ENCODE measurements at regions not wholly inside any gene's neighbourhood (a gene's known extent, or its start where the extent isn't known, plus 50 kb on each side); places are given as distances from the start of the nearest gene placed in this dataset.

- Histone ChIP-seq H3K4me3 (ENCODE audit: low read length) (no peak overlapping the region), H3K4me1 (ENCODE audit: control insufficient read depth, low read depth, low read length) (no peaks in the 10 kb centered on the region), H3K18ac (ENCODE audit: low read length) (no peak overlapping the region), H3K23ac (ENCODE audit: low read length) (no peak overlapping the region), H2BK120ac (ENCODE audit: low read depth, low read length) (no peak overlapping the region), H4K5ac (ENCODE audit: low read length) (no peak overlapping the region), H2BK5ac (ENCODE audit: low read length) (no peak overlapping the region), H3K4me2 (ENCODE audit: low read length) (no peak overlapping the region), H3K4ac (ENCODE audit: low read depth, low read length) (no peak overlapping the region), H3K79me2 (ENCODE audit: control insufficient read depth, insufficient read depth, low read length) (no peaks in the 10 kb centered on the region), H3K27me3 (ENCODE audit: insufficient read depth, low read length, poor library complexity) (no peaks in the 10 kb centered on the region), H3K36me3 (ENCODE audit: control insufficient read depth, insufficient read depth, low read length) (no peaks in the 10 kb centered on the region), H3K56ac (ENCODE audit: low read length) (no peak overlapping the region), H2BK15ac (replicated peaks; ENCODE audit: low read depth) (no peak overlapping the region), H3K9ac (ENCODE audit: low read length) (no peak overlapping the region), H3K27ac (ENCODE audit: low read depth, low read length) (no peak overlapping the region), H2AK5ac (ENCODE audit: low read length) (no peak overlapping the region), H4K8ac (ENCODE audit: low read depth, low read length) (no peak overlapping the region), H3K79me1 (ENCODE audit: low read length) (no peaks in the 10 kb centered on the region)
- no CpG with 5 or more reads among the region's 3 CpGs for WGBS (ENCODE audit: extremely low coverage, insufficient coverage, low lambda C conversion rate)
- no peak for DNase-seq
Observed at GRCh38 chr11:122030286-122030685, 85.7 kb downstream of the BLID start.

- Histone ChIP-seq H3K23ac (ENCODE audit: low read length) (no peak overlapping the region), H4K5ac (ENCODE audit: low read length) (no peak overlapping the region), H4K8ac (ENCODE audit: low read depth, low read length) (no peak overlapping the region), H3K9ac (ENCODE audit: low read length) (no peak overlapping the region), H3K4me2 (ENCODE audit: low read length) (no peak overlapping the region), H3K36me3 (ENCODE audit: control insufficient read depth, insufficient read depth, low read length) (no peaks in the 10 kb centered on the region), H3K27me3 (ENCODE audit: insufficient read depth, low read length, poor library complexity) (no peaks in the 10 kb centered on the region), H3K79me2 (ENCODE audit: control insufficient read depth, insufficient read depth, low read length) (no peaks in the 10 kb centered on the region), H2BK120ac (ENCODE audit: low read depth, low read length) (no peak overlapping the region), H3K79me1 (ENCODE audit: low read length) (no peaks in the 10 kb centered on the region), H3K4me3 (ENCODE audit: low read length) (no peak overlapping the region), H3K18ac (ENCODE audit: low read length) (no peak overlapping the region), H3K4me1 (ENCODE audit: control insufficient read depth, low read depth, low read length) (no peaks in the 10 kb centered on the region), H2BK15ac (replicated peaks; ENCODE audit: low read depth) (no peak overlapping the region), H2BK5ac (ENCODE audit: low read length) (no peak overlapping the region), H3K56ac (ENCODE audit: low read length) (no peak overlapping the region), H2AK5ac (ENCODE audit: low read length) (no peak overlapping the region), H3K27ac (ENCODE audit: low read depth, low read length) (no peak overlapping the region), H3K4ac (ENCODE audit: low read depth, low read length) (no peak overlapping the region)
- DNase-seq, result no peak
- no CpG with 5 or more reads among the region's 4 CpGs for WGBS (ENCODE audit: extremely low coverage, insufficient coverage, low lambda C conversion rate)
Observed at GRCh38 chr11:122028545-122028944, 87.5 kb downstream of the BLID start.

GRCh38 chr11:122028036-122028435 is 88.0 kb downstream of the BLID start:
- Histone ChIP-seq H3K4me2 (ENCODE audit: low read length) (no peak overlapping the region), H3K9ac (ENCODE audit: low read length) (no peak overlapping the region), H3K23ac (ENCODE audit: low read length) (no peak overlapping the region), H2AK5ac (ENCODE audit: low read length) (no peak overlapping the region), H3K4me1 (ENCODE audit: control insufficient read depth, low read depth, low read length) (no peaks in the 10 kb centered on the region), H3K18ac (ENCODE audit: low read length) (no peak overlapping the region), H2BK120ac (ENCODE audit: low read depth, low read length) (no peak overlapping the region), H4K5ac (ENCODE audit: low read length) (no peak overlapping the region), H2BK5ac (ENCODE audit: low read length) (no peak overlapping the region), H4K8ac (ENCODE audit: low read depth, low read length) (no peak overlapping the region), H3K36me3 (ENCODE audit: control insufficient read depth, insufficient read depth, low read length) (no peaks in the 10 kb centered on the region), H3K4ac (ENCODE audit: low read depth, low read length) (no peak overlapping the region), H3K79me1 (ENCODE audit: low read length) (no peaks in the 10 kb centered on the region), H2BK15ac (replicated peaks; ENCODE audit: low read depth) (no peak overlapping the region), H3K27ac (ENCODE audit: low read depth, low read length) (no peak overlapping the region), H3K79me2 (ENCODE audit: control insufficient read depth, insufficient read depth, low read length) (no peaks in the 10 kb centered on the region), H3K56ac (ENCODE audit: low read length) (no peak overlapping the region), H3K27me3 (ENCODE audit: insufficient read depth, low read length, poor library complexity) (no peaks in the 10 kb centered on the region), H3K4me3 (ENCODE audit: low read length) (no peak overlapping the region)
- no peak for DNase-seq
- WGBS (ENCODE audit: extremely low coverage, insufficient coverage, low lambda C conversion rate), result no CpG with 5 or more reads among the region's 2 CpGs

GRCh38 chr11:122025757-122026156 is 90.3 kb downstream of the BLID start:
- H3K56ac ChIP-seq (ENCODE audit: low read length), result no peak overlapping the region
- H3K9ac ChIP-seq (ENCODE audit: low read length), result no peak overlapping the region
- no CpG with 5 or more reads among the region's 12 CpGs for WGBS (ENCODE audit: extremely low coverage, insufficient coverage, low lambda C conversion rate)

GRCh38 chr11:122024278-122024677 is 91.7 kb downstream of the BLID start:
- no peak overlapping the region for H3K27ac ChIP-seq (ENCODE audit: low read depth, low read length)
- no peaks in the 10 kb centered on the region for H3K79me1 ChIP-seq (ENCODE audit: low read length)
- H2BK120ac ChIP-seq (ENCODE audit: low read depth, low read length), result no peak overlapping the region
- no peak overlapping the region for H3K56ac ChIP-seq (ENCODE audit: low read length)
- no peaks in the 10 kb centered on the region for H3K79me2 ChIP-seq (ENCODE audit: control insufficient read depth, insufficient read depth, low read length)
- no peak overlapping the region for H4K8ac ChIP-seq (ENCODE audit: low read depth, low read length)
- H3K4me2 ChIP-seq (ENCODE audit: low read length), result no peak overlapping the region
- H3K23ac ChIP-seq (ENCODE audit: low read length), result no peak overlapping the region
- no peak overlapping the region for H2BK15ac ChIP-seq (replicated peaks; ENCODE audit: low read depth)
- DNase-seq, result no peak
- H3K4ac ChIP-seq (ENCODE audit: low read depth, low read length), result no peak overlapping the region
- H3K4me3 ChIP-seq (ENCODE audit: low read length), result no peak overlapping the region
- no CpG with 5 or more reads among the region's 3 CpGs for WGBS (ENCODE audit: extremely low coverage, insufficient coverage, low lambda C conversion rate)
- no peak overlapping the region for H2AK5ac ChIP-seq (ENCODE audit: low read length)
- H3K27me3 ChIP-seq (ENCODE audit: insufficient read depth, low read length, poor library complexity), result no peaks in the 10 kb centered on the region
- no peaks in the 10 kb centered on the region for H3K4me1 ChIP-seq (ENCODE audit: control insufficient read depth, low read depth, low read length)
- no peaks in the 10 kb centered on the region for H3K36me3 ChIP-seq (ENCODE audit: control insufficient read depth, insufficient read depth, low read length)
- no peak overlapping the region for H2BK5ac ChIP-seq (ENCODE audit: low read length)
- H3K9ac ChIP-seq (ENCODE audit: low read length), result no peak overlapping the region
- H3K18ac ChIP-seq (ENCODE audit: low read length), result no peak overlapping the region
- no peak overlapping the region for H4K5ac ChIP-seq (ENCODE audit: low read length)

More at GRCh38 chr11:122025757-122026156, 90.3 kb downstream of the BLID start:
- Histone ChIP-seq H2BK120ac (ENCODE audit: low read depth, low read length) (no peak overlapping the region), H3K79me2 (ENCODE audit: control insufficient read depth, insufficient read depth, low read length) (no peaks in the 10 kb centered on the region), H3K4me1 (ENCODE audit: control insufficient read depth, low read depth, low read length) (no peaks in the 10 kb centered on the region), H3K79me1 (ENCODE audit: low read length) (no peaks in the 10 kb centered on the region), H3K4me2 (ENCODE audit: low read length) (no peak overlapping the region), H2BK15ac (replicated peaks; ENCODE audit: low read depth) (no peak overlapping the region), H3K27ac (ENCODE audit: low read depth, low read length) (no peak overlapping the region), H2AK5ac (ENCODE audit: low read length) (no peak overlapping the region), H4K8ac (ENCODE audit: low read depth, low read length) (no peak overlapping the region), H3K18ac (ENCODE audit: low read length) (no peak overlapping the region), H3K4ac (ENCODE audit: low read depth, low read length) (no peak overlapping the region), H2BK5ac (ENCODE audit: low read length) (no peak overlapping the region), H4K5ac (ENCODE audit: low read length) (no peak overlapping the region), H3K4me3 (ENCODE audit: low read length) (no peak overlapping the region), H3K23ac (ENCODE audit: low read length) (no peak overlapping the region), H3K36me3 (ENCODE audit: control insufficient read depth, insufficient read depth, low read length) (no peaks in the 10 kb centered on the region), H3K27me3 (ENCODE audit: insufficient read depth, low read length, poor library complexity) (no peaks in the 10 kb centered on the region)
- no peak for DNase-seq

GRCh38 chr11:122023614-122024250 is 92.3 kb downstream of the BLID start:
- Histone ChIP-seq H3K4me3 (ENCODE audit: low read length) (no peak overlapping the region), H3K4ac (ENCODE audit: low read depth, low read length) (no peak overlapping the region), H2BK5ac (ENCODE audit: low read length) (no peak overlapping the region), H3K4me1 (ENCODE audit: control insufficient read depth, low read depth, low read length) (no peaks in the 10 kb centered on the region), H2BK120ac (ENCODE audit: low read depth, low read length) (no peak overlapping the region), H3K4me2 (ENCODE audit: low read length) (no peak overlapping the region), H3K79me1 (ENCODE audit: low read length) (no peaks in the 10 kb centered on the region), H3K23ac (ENCODE audit: low read length) (no peak overlapping the region), H3K79me2 (ENCODE audit: control insufficient read depth, insufficient read depth, low read length) (no peaks in the 10 kb centered on the region), H3K27me3 (ENCODE audit: insufficient read depth, low read length, poor library complexity) (no peaks in the 10 kb centered on the region), H4K8ac (ENCODE audit: low read depth, low read length) (no peak overlapping the region), H3K9ac (ENCODE audit: low read length) (no peak overlapping the region), H3K36me3 (ENCODE audit: control insufficient read depth, insufficient read depth, low read length) (no peaks in the 10 kb centered on the region), H2BK15ac (replicated peaks; ENCODE audit: low read depth) (no peak overlapping the region), H3K27ac (ENCODE audit: low read depth, low read length) (no peak overlapping the region), H3K56ac (ENCODE audit: low read length) (no peak overlapping the region), H3K18ac (ENCODE audit: low read length) (no peak overlapping the region), H2AK5ac (ENCODE audit: low read length) (no peak overlapping the region), H4K5ac (ENCODE audit: low read length) (no peak overlapping the region)
- DNase-seq, result no peak
- WGBS (ENCODE audit: extremely low coverage, insufficient coverage, low lambda C conversion rate), result no CpG with 5 or more reads among the region's 8 CpGs
